Fibroblast of the aortic adventitia (primary cell): ENCODE measurements at regions not wholly inside any gene's neighbourhood (a gene's known extent, or its start where the extent isn't known, plus 50 kb on each side); places are given as distances from the start of the nearest gene placed in this dataset.

Experiments used
- DNase-seq: peaks from one replicate; pipeline ENCODE4 v3.0.0-alpha.2; 2010; ENCODE audit warnings: low read depth
- H3K4me3 ChIP-seq: 2 replicates; pipeline ENCODE4 v1.5.1; 2011; ENCODE audit warnings: low read depth, mild to moderate bottlenecking, control low read depth, low read length, moderate library complexity
- CTCF ChIP-seq: IDR thresholded peaks from 2 replicates; pipeline ENCODE4 v1.5.1; 2011; ENCODE audit warnings: mild to moderate bottlenecking, low read length, control low read depth, inconsistent platforms; ENCODE audit not compliant: insufficient read depth

- TF ChIP-seq CTCF = no peak
- DNase-seq = no peak
- H3K4me3 ChIP-seq = no peak overlapping the region
These were observed 330.6 kb downstream of the SPRY2 start for GRCh38 chr13:80010286-80010831.

GRCh38 chr13:80009760-80010159, 331.2 kb downstream of the SPRY2 start:
- H3K4me3 ChIP-seq = no peak overlapping the region
- no peak for DNase-seq
- TF ChIP-seq CTCF = no peak

GRCh38 chr13:80006940-80007339, 334.0 kb downstream of the SPRY2 start:
- DNase-seq = no peak
- no peak overlapping the region for H3K4me3 ChIP-seq
- TF ChIP-seq CTCF = no peak

- DNase-seq = no peak
- no peak for TF ChIP-seq CTCF
- H3K4me3 ChIP-seq = no peak overlapping the region
These were observed 339.4 kb downstream of the SPRY2 start for GRCh38 chr13:80001510-80001842.

GRCh38 chr13:80000684-80001509, 340.0 kb downstream of the SPRY2 start:
- no peak for TF ChIP-seq CTCF
- DNase-seq = no peak
- H3K4me3 ChIP-seq = no peak overlapping the region

- no peak for DNase-seq
- no peak for TF ChIP-seq CTCF
- no peak overlapping the region for H3K4me3 ChIP-seq
These were observed 341.3 kb downstream of the SPRY2 start for GRCh38 chr13:79999601-80000000.
